ENCODE measurements at regions not wholly inside any gene's neighbourhood (a gene's known extent, or its start where the extent isn't known, plus 50 kb on each side); places are given as distances from the start of the nearest gene placed in this dataset.

DNA sequence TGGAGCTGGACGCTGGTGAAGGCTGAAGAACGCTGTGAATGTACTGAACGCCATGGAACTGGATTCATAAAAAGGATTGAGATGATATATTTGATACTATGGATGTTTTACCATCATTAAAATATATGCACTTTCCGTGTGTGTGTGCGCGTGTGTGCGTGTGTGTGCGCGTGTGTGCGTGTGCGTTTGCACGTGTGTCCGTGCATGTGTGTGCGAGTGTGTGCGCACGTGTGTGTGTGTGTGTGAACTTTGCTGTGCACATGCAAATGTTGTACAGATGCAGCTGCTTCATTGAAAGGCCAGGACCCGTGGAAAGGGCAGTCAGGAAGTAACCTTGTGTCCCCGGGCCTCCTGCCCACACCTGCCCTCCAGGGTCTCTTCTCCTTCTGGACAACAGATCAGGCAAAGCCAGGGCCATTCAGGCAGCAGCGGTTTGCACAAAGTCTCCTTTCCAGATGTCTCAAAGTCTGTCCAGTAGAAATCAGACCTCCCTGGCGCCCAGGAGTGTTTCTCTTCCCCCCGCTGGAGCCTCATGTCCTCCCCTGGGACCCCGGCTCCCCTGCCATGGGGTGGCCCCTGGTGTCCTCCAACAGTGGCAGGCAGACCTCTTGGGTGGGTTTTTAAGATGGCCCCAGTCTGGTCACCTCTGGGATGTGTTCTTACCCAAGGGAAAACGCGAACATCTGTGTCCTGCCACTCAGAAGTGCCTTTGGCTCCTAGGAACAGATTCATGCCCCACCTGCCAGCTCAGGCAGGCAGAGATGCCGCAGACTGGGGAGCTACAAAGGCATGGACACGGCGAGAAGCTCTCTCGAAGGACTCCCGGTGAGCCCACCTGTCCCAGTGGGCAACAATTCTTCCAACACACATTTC is 86.1 kb upstream of the GPC1 start:
- H3K36me3 ChIP-seq (ENCODE audit: low read depth), result no peaks in the 10 kb centered on the region
- no peaks in the 10 kb centered on the region for H3K4me1 ChIP-seq (ENCODE audit: insufficient read depth)
- no peaks in the 10 kb centered on the region for H3K9me2 ChIP-seq (ENCODE audit: insufficient read depth)
- H3K27ac ChIP-seq, result no peak overlapping the region
- H3K27me3 ChIP-seq (replicated peaks; ENCODE audit: insufficient read depth), result peaks cover 43% of the 10 kb centered on the region
- WGBS, 2 experiments (ENCODE audit: low coverage in 1 of 2, low lambda C conversion rate in 2 of 2, missing lambda C conversion rate in 2 of 2), result 57 to 60% methylated on average over 29 of the region's 29 CpGs
- no peak overlapping the region for H3K4me2 ChIP-seq (ENCODE audit: unreplicated experiment)
- H3F3A ChIP-seq (ENCODE audit: insufficient read depth), result no peaks in the 10 kb centered on the region
- H3K9me3 ChIP-seq (ENCODE audit: low read depth), result no peaks in the 10 kb centered on the region
- in situ Hi-C loops (cut with MboI), result no loop called here
- TF ChIP-seq EZH2 (IDR thresholded peaks at IDR 0.05; ENCODE audit: insufficient read depth, poor library complexity, severe bottlenecking), result no peak
- TF ChIP-seq EZH2phosphoT487 (IDR thresholded peaks at IDR 0.05; ENCODE audit: insufficient read depth, low read depth), result no peak
- H3K4me3 ChIP-seq, result no peak overlapping the region
- no peak for DNase-seq
- no peak overlapping the region for H3K9ac ChIP-seq
- no peaks in the 10 kb centered on the region for H4K20me1 ChIP-seq (ENCODE audit: insufficient read depth)
- H3K79me2 ChIP-seq (ENCODE audit: insufficient read depth), result no peaks in the 10 kb centered on the region
- no peak overlapping the region for H2AFZ ChIP-seq

DNA sequence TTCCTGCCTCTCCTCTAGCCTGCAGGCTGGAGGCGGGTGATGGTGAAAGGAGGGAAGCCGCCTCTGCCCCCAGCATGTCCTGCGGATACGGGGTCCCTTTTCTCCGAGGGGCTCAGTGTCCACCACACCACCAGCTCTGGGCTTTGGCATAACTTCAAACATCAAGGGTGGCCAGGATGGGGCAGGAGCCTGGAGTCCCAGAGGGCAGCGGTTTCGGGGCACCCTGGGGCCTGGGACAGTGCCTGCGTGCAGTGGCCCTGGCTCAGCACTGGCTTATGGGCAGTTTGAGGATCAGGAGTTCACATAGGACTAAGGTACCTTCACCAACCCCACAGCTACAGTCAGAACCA is 85.5 kb upstream of the GPC1 start:
- in situ Hi-C loops (cut with MboI), result no loop called here
- H3K4me2 ChIP-seq (ENCODE audit: unreplicated experiment), result no peak overlapping the region
- no peak overlapping the region for H3K4me3 ChIP-seq
- no peaks in the 10 kb centered on the region for H4K20me1 ChIP-seq (ENCODE audit: insufficient read depth)
- no peaks in the 10 kb centered on the region for H3K9me2 ChIP-seq (ENCODE audit: insufficient read depth)
- no peaks in the 10 kb centered on the region for H3K4me1 ChIP-seq (ENCODE audit: insufficient read depth)
- DNase-seq, result no peak
- H3K36me3 ChIP-seq (ENCODE audit: low read depth), result no peaks in the 10 kb centered on the region
- no peak overlapping the region for H2AFZ ChIP-seq
- H3K27me3 ChIP-seq (replicated peaks; ENCODE audit: insufficient read depth), result peaks cover 43% of the 10 kb centered on the region
- no peak overlapping the region for H3K9ac ChIP-seq
- no peaks in the 10 kb centered on the region for H3K79me2 ChIP-seq (ENCODE audit: insufficient read depth)
- 71 to 84% methylated on average over 8 of the region's 8 CpGs for WGBS, 2 experiments (ENCODE audit: low coverage in 1 of 2, low lambda C conversion rate in 2 of 2, missing lambda C conversion rate in 2 of 2)
- H3K27ac ChIP-seq, result no peak overlapping the region
- no peak for TF ChIP-seq EZH2phosphoT487 (IDR thresholded peaks at IDR 0.05; ENCODE audit: insufficient read depth, low read depth)
- no peak for TF ChIP-seq EZH2 (IDR thresholded peaks at IDR 0.05; ENCODE audit: insufficient read depth, poor library complexity, severe bottlenecking)
- H3F3A ChIP-seq (ENCODE audit: insufficient read depth), result no peaks in the 10 kb centered on the region
- no peaks in the 10 kb centered on the region for H3K9me3 ChIP-seq (ENCODE audit: low read depth)

GRCh38 chr2:240350696-240351087 is 84.8 kb upstream of the GPC1 start:
- no peak overlapping the region for H3K4me3 ChIP-seq
- H3F3A ChIP-seq (ENCODE audit: insufficient read depth), result no peaks in the 10 kb centered on the region
- 6 to 11% methylated on average over 14 to 15 of the region's 15 CpGs for WGBS, 2 experiments (ENCODE audit: low coverage in 1 of 2, low lambda C conversion rate in 2 of 2, missing lambda C conversion rate in 2 of 2)
- H3K27ac ChIP-seq, result no peak overlapping the region
- H4K20me1 ChIP-seq (ENCODE audit: insufficient read depth), result no peaks in the 10 kb centered on the region
- H3K9ac ChIP-seq, result no peak overlapping the region
- H3K9me3 ChIP-seq (ENCODE audit: low read depth), result no peaks in the 10 kb centered on the region
- H3K4me2 ChIP-seq (ENCODE audit: unreplicated experiment), result no peak overlapping the region
- peaks cover 43% of the 10 kb centered on the region for H3K27me3 ChIP-seq (replicated peaks; ENCODE audit: insufficient read depth)
- in situ Hi-C loops (cut with MboI), result no loop called here
- no peak overlapping the region for H2AFZ ChIP-seq
- H3K79me2 ChIP-seq (ENCODE audit: insufficient read depth), result no peaks in the 10 kb centered on the region
- no peaks in the 10 kb centered on the region for H3K36me3 ChIP-seq (ENCODE audit: low read depth)
- no peaks in the 10 kb centered on the region for H3K9me2 ChIP-seq (ENCODE audit: insufficient read depth)
- DNase-seq, result peak; percentile 33
- TF ChIP-seq EZH2phosphoT487 (IDR thresholded peaks at IDR 0.05; ENCODE audit: insufficient read depth, low read depth), result no peak
- no peak for TF ChIP-seq EZH2 (IDR thresholded peaks at IDR 0.05; ENCODE audit: insufficient read depth, poor library complexity, severe bottlenecking)
- no peaks in the 10 kb centered on the region for H3K4me1 ChIP-seq (ENCODE audit: insufficient read depth)

- 6 to 8% methylated on average over 28 of the region's 28 CpGs for WGBS, 2 experiments (ENCODE audit: low coverage in 1 of 2, low lambda C conversion rate in 2 of 2, missing lambda C conversion rate in 2 of 2)
- no peak overlapping the region for H3K4me3 ChIP-seq
- H3K27ac ChIP-seq, result no peak overlapping the region
- peaks cover 43% of the 10 kb centered on the region for H3K27me3 ChIP-seq (replicated peaks; ENCODE audit: insufficient read depth)
- in situ Hi-C loops (cut with MboI), result no loop called here
- H3K4me1 ChIP-seq (ENCODE audit: insufficient read depth), result no peaks in the 10 kb centered on the region
- no peaks in the 10 kb centered on the region for H4K20me1 ChIP-seq (ENCODE audit: insufficient read depth)
- H3K9ac ChIP-seq, result no peak overlapping the region
- no peaks in the 10 kb centered on the region for H3K9me2 ChIP-seq (ENCODE audit: insufficient read depth)
- H3K36me3 ChIP-seq (ENCODE audit: low read depth), result no peaks in the 10 kb centered on the region
- no peak overlapping the region for H2AFZ ChIP-seq
- H3F3A ChIP-seq (ENCODE audit: insufficient read depth), result no peaks in the 10 kb centered on the region
- no peaks in the 10 kb centered on the region for H3K79me2 ChIP-seq (ENCODE audit: insufficient read depth)
- H3K9me3 ChIP-seq (ENCODE audit: low read depth), result no peaks in the 10 kb centered on the region
- DNase-seq, result peak; percentile 34
- TF ChIP-seq EZH2phosphoT487 (IDR thresholded peaks at IDR 0.05; ENCODE audit: insufficient read depth, low read depth) (no peak), EZH2 (IDR thresholded peaks at IDR 0.05; ENCODE audit: insufficient read depth, poor library complexity, severe bottlenecking) (no peak)
- no peak overlapping the region for H3K4me2 ChIP-seq (ENCODE audit: unreplicated experiment)
Observed at GRCh38 chr2:240351088-240351741, 84.2 kb upstream of the GPC1 start.

All from GM23248 (cell line).